ENCODE measurements at regions not wholly inside any gene's neighbourhood (a gene's known extent, or its start where the extent isn't known, plus 50 kb on each side); places are given as distances from the start of the nearest gene placed in this dataset.

GRCh38 chr4:152081024-152081423 lies 320.2 kb upstream of the GATB start:
- Histone ChIP-seq H3K27me3 (peaks cover 0 to 3% (median 0%) of the 10 kb centered on the region in 9 donors), H3K4me3 (no peak overlapping the region), H3K4me1 (no peaks in the 10 kb centered on the region), H3K27ac (no peak overlapping the region), H3K9me3 (no peaks in the 10 kb centered on the region), H3K36me3 (no peaks in the 10 kb centered on the region)
- intact Hi-C loops (cut with DNase I), result no loop called here
- ATAC-seq (no peak), DNase-seq (no peak)
- WGBS, 4 donors, result 63 to 78% (median 73%) methylated on average over 5 of the region's 5 CpGs
- TF ChIP-seq POLR2A (IDR thresholded peaks at IDR 0.05), result no peak
- no peak for TF ChIP-seq CTCF (IDR thresholded peaks at IDR 0.05)

- intact Hi-C loops (cut with DNase I), result no loop called here
- Histone ChIP-seq H3K9me3 (no peaks in the 10 kb centered on the region), H3K4me1 (no peaks in the 10 kb centered on the region), H3K27me3 (no peaks in the 10 kb centered on the region), H3K4me3 (no peak overlapping the region), H3K27ac (peak overlapping the region in 1 of 12 donors; percentile 58), H3K36me3 (no peaks in the 10 kb centered on the region)
- DNase-seq (no peak), ATAC-seq (no peak)
- 86 to 98% (median 91%) methylated on average over 6 of the region's 6 CpGs for WGBS, 4 donors
- TF ChIP-seq POLR2A (IDR thresholded peaks at IDR 0.05) (no peak), CTCF (IDR thresholded peaks at IDR 0.05) (no peak)
Measured at GRCh38 chr4:152079543-152080293, 318.9 kb upstream of the GATB start.

GRCh38 chr4:152079079-152079478 lies 318.3 kb upstream of the GATB start:
- 87 to 92% (median 90%) methylated on average over 3 of the region's 3 CpGs for WGBS, 4 donors
- H3K27me3 ChIP-seq, result no peaks in the 10 kb centered on the region
- no peak for TF ChIP-seq POLR2A (IDR thresholded peaks at IDR 0.05)
- TF ChIP-seq CTCF (IDR thresholded peaks at IDR 0.05), result no peak

GRCh38 chr4:152077582-152077981 lies 316.8 kb upstream of the GATB start:
- 93 to 97% (median 95%) methylated on average over 2 of the region's 2 CpGs for WGBS, 4 donors
- TF ChIP-seq CTCF (IDR thresholded peaks at IDR 0.05), result no peak
- TF ChIP-seq POLR2A (IDR thresholded peaks at IDR 0.05), result no peak
- no peaks in the 10 kb centered on the region for H3K27me3 ChIP-seq
- H3K4me3 ChIP-seq, result no peak overlapping the region
- no peak overlapping the region for H3K27ac ChIP-seq
- peaks cover 0 to 10% (median 0%) of the 10 kb centered on the region in 12 donors for H3K4me1 ChIP-seq
- DNase-seq, result no peak
- no peak for ATAC-seq
- intact Hi-C loops (cut with DNase I), result no loop called here
- no peaks in the 10 kb centered on the region for H3K36me3 ChIP-seq
- H3K9me3 ChIP-seq, result no peaks in the 10 kb centered on the region

More at GRCh38 chr4:152079079-152079478, 318.3 kb upstream of the GATB start:
- Histone ChIP-seq H3K27ac (peak overlapping the region in 1 of 12 donors; percentile 58), H3K4me3 (no peak overlapping the region), H3K4me1 (peaks cover 0 to 1% (median 0%) of the 10 kb centered on the region in 12 donors), H3K36me3 (no peaks in the 10 kb centered on the region), H3K9me3 (no peaks in the 10 kb centered on the region)
- DNase-seq (no peak), ATAC-seq (no peak)
- intact Hi-C loops (cut with DNase I), result no loop called here
